ENCODE measurements at regions not wholly inside any gene's neighbourhood (a gene's known extent, or its start where the extent isn't known, plus 50 kb on each side); places are given as distances from the start of the nearest gene placed in this dataset.

GRCh38 chr1:79568411-79568810 lies 561.9 kb upstream of the ADGRL4 start:
- H3K36me3 Mint-ChIP-seq = no peaks in the 10 kb centered on the region
- H3K4me1 Mint-ChIP-seq = no peaks in the 10 kb centered on the region
- no peak overlapping the region for H3K4me3 Mint-ChIP-seq

DNA sequence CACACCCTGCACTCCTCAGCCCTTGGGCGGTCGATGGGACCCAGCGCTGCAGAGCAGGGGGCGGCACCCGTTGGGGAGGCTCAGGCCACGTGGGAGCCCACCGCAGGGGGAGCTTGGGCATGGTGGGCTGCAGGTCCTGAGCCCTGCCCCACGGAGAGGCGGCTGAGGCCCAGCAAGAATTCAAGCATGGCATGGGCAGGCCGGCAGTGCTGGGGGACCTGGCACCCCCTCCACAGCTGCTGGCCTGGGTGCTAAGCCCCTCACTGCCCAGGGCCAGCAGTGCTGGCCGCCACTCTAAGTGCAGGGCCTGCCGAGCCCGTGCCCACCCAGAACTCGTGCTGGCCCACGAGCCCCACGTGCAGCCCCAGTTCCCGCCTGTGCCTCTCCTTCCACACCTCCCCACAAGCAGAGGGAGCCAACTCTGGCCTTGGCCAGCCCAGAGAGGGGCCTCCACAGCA lies 555.0 kb upstream of the ADGRL4 start:
- Mint-ChIP-seq H3K36me3 (peaks cover 0 to 4% (median 0%) of the 10 kb centered on the region in 3 donors), H3K27me3 (ENCODE audit: low read depth in 3 of 3) (peaks cover 0 to 4% (median 0%) of the 10 kb centered on the region in 3 donors), H3K27ac (no peak overlapping the region), H3K4me1 (no peaks in the 10 kb centered on the region), H3K9me3 (peaks cover 8 to 49% (median 33%) of the 10 kb centered on the region in 6 donors), H3K4me3 (no peak overlapping the region)
- DNase-seq = no peak

More at GRCh38 chr1:79568411-79568810, 561.9 kb upstream of the ADGRL4 start:
- DNase-seq = no peak
- Mint-ChIP-seq H3K27me3 (ENCODE audit: low read depth in 3 of 3) (no peaks in the 10 kb centered on the region), H3K27ac (no peak overlapping the region), H3K9me3 (peaks cover 7 to 33% (median 21%) of the 10 kb centered on the region in 6 donors)

DNA sequence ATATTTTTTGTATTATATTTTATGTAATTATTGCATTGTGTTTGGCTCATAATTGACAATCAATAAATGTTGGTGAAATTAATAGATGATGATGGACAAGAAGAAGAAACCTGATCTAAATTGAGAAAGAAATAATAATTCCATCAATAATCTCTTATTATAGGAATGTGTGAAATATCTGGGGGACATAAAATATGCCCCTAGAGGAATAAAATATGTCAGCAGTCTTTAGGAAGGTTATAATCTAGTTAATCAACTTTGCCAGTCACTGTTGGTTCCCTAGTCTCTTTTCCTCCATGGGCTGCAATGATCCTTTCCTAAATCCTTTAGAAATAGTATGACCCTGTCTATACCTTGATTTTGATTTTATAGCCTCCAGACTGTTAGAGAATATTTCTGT lies 549.7 kb upstream of the ADGRL4 start:
- DNase-seq = no peak
- H3K27ac Mint-ChIP-seq = no peak overlapping the region
- H3K36me3 Mint-ChIP-seq = peaks cover 0 to 4% (median 0%) of the 10 kb centered on the region in 3 donors
- H3K4me1 Mint-ChIP-seq = no peaks in the 10 kb centered on the region
- H3K9me3 Mint-ChIP-seq = peaks cover 12 to 49% (median 30%) of the 10 kb centered on the region in 6 donors
- peaks cover 0 to 4% (median 0%) of the 10 kb centered on the region in 3 donors for H3K27me3 Mint-ChIP-seq (ENCODE audit: low read depth in 3 of 3)
- no peak overlapping the region for H3K4me3 Mint-ChIP-seq

DNA sequence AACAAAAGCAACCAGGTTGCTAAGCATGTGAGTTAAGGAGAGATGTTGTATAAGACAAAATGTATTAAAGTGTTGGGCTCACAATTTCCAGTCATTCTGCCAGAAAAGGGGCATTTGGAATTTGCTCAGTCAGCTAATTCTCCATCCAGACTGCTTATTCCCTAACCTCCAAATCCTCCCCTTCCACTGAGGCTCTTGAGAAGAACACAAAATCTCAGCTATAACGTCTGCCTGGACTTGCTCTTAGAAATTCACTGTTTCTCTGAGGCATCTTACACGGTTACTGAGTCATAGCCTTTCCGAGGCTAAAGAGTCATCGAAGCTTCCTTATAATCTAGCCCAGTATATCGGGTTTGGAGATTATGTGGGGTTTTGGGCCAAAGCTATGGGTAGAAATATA lies 548.2 kb upstream of the ADGRL4 start:
- no peak overlapping the region for H3K27ac Mint-ChIP-seq
- no peak for DNase-seq
- H3K27me3 Mint-ChIP-seq (ENCODE audit: low read depth in 3 of 3) = peaks cover 0 to 4% (median 0%) of the 10 kb centered on the region in 3 donors
- H3K4me3 Mint-ChIP-seq = no peak overlapping the region
- peaks cover 14 to 53% (median 30%) of the 10 kb centered on the region in 6 donors for H3K9me3 Mint-ChIP-seq
- peaks cover 0 to 4% (median 0%) of the 10 kb centered on the region in 3 donors for H3K36me3 Mint-ChIP-seq
- H3K4me1 Mint-ChIP-seq = no peaks in the 10 kb centered on the region

DNA sequence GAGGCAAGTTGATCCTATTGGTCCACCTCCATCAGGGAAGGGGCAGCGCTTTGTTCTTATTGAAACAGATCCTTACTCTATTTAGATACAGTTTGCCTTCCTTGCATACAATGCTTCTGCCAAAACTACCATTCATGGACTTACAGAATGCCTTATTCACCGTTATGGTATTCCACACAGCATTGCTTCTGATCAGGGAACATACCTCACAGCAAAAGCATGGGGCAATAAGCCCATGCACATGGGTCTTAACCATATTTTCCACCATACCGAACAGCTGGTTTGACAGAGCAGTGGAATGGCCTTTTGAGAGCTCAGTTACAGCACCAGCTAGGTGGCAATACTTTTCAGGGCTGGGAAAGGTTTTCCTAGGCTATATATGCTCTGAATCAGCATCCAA lies 544.8 kb upstream of the ADGRL4 start:
- no peak for DNase-seq
- Mint-ChIP-seq H3K9me3 (peaks cover 11 to 47% (median 24%) of the 10 kb centered on the region in 6 donors), H3K4me3 (no peak overlapping the region), H3K27me3 (ENCODE audit: low read depth in 3 of 3) (no peaks in the 10 kb centered on the region), H3K36me3 (no peaks in the 10 kb centered on the region), H3K27ac (no peak overlapping the region), H3K4me1 (no peaks in the 10 kb centered on the region)

DNA sequence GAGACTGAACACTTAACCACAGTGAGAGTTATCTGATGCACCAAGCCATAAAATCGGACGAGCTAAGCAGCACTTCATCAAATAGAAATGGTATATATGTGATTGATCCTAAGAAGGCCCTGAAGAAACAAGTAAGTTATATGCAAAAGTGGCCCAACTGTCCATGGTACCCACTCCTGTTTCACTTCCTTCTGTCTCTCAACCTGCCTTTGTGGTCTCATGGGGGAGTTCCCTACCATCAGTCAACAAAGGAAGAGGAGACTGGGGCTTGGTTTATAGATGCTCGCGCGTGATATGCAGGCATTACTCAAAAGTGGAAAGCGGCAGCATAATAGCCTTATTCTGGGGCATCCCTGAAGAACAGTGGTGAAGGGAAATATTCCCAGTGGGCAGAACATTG lies 543.9 kb upstream of the ADGRL4 start:
- no peaks in the 10 kb centered on the region for H3K4me1 Mint-ChIP-seq
- H3K27me3 Mint-ChIP-seq (ENCODE audit: low read depth in 3 of 3) = no peaks in the 10 kb centered on the region
- no peak overlapping the region for H3K27ac Mint-ChIP-seq
- no peak for DNase-seq
- H3K4me3 Mint-ChIP-seq = no peak overlapping the region
- H3K36me3 Mint-ChIP-seq = no peaks in the 10 kb centered on the region
- H3K9me3 Mint-ChIP-seq = peaks cover 13 to 50% (median 24%) of the 10 kb centered on the region in 6 donors

DNA sequence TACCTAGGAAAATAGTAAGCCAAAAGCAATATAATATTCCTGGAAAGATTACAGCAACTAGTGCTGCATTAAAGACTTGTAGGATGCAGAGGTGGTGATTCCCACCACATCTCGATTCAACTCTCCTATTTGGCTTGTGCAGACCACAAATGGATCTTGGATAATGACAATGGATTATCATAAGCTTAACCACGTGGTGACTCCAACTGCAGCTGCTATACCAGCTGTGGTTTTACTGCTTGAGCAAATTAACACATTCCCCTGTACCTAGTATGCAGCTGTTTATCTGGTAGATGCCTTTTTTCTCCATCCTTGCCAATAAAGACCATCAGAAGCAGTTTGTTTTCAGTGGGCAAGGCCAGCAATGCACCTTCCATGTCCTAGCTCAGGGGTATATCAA lies 542.7 kb upstream of the ADGRL4 start:
- no peaks in the 10 kb centered on the region for H3K36me3 Mint-ChIP-seq
- no peaks in the 10 kb centered on the region for H3K4me1 Mint-ChIP-seq
- H3K27ac Mint-ChIP-seq = no peak overlapping the region
- H3K27me3 Mint-ChIP-seq (ENCODE audit: low read depth in 3 of 3) = no peaks in the 10 kb centered on the region
- peaks cover 15 to 43% (median 23%) of the 10 kb centered on the region in 6 donors for H3K9me3 Mint-ChIP-seq
- H3K4me3 Mint-ChIP-seq = no peak overlapping the region
- no peak for DNase-seq

DNA sequence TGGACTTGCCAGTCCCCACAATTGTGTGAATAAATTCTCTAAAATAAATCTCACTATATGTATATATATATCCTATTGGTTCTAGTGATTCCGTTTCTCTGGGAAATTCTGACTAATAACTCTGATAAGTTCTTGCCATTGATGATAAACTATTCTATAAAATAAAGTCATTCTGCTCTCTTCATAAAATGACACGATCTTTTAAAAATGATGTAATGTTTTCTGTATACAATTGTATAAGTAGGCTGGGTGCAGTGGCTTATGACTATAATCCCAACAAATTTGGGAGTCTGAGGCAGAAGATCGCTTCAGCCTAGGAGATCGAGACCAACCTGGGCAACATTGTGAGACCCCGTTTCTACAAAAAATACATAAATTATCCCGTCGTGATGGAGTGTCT lies 541.0 kb upstream of the ADGRL4 start:
- Mint-ChIP-seq H3K9me3 (peaks cover 17 to 47% (median 23%) of the 10 kb centered on the region in 6 donors), H3K27me3 (ENCODE audit: low read depth in 3 of 3) (no peaks in the 10 kb centered on the region), H3K4me1 (no peaks in the 10 kb centered on the region), H3K4me3 (no peak overlapping the region), H3K27ac (no peak overlapping the region), H3K36me3 (no peaks in the 10 kb centered on the region)
- no peak for DNase-seq

DNA sequence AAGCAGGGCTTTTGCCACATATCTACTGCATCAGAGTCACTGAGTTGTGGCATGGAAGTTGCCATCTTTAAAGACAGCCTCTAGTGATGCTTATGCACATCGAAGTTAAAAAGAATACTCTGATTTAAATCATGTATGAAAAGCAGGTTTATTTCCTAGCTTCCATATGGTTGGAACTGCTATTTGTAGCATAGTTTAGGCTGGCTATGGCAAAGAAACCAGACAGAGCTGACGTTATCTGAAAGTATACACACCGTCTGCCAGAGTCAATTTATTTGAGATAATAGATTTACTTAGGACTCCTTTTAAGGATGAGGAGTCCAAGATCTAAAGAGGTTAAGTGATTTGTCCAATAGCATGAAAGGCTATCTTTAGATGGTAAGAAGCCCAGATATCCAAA lies 536.9 kb upstream of the ADGRL4 start:
- Mint-ChIP-seq H3K9me3 (peaks cover 9 to 21% (median 13%) of the 10 kb centered on the region in 6 donors), H3K27me3 (ENCODE audit: low read depth in 3 of 3) (no peaks in the 10 kb centered on the region), H3K27ac (no peak overlapping the region), H3K4me1 (no peaks in the 10 kb centered on the region), H3K36me3 (no peaks in the 10 kb centered on the region), H3K4me3 (no peak overlapping the region)
- no peak for DNase-seq

GRCh38 chr1:79539001-79539400 lies 532.5 kb upstream of the ADGRL4 start:
- Mint-ChIP-seq H3K27me3 (ENCODE audit: low read depth in 3 of 3) (peaks cover 0 to 3% (median 2%) of the 10 kb centered on the region in 3 donors), H3K9me3 (peaks cover 8 to 23% (median 15%) of the 10 kb centered on the region in 6 donors), H3K4me1 (no peaks in the 10 kb centered on the region), H3K4me3 (no peak overlapping the region), H3K36me3 (no peaks in the 10 kb centered on the region), H3K27ac (no peak overlapping the region)
- DNase-seq = no peak

GRCh38 chr1:79532555-79532954 lies 526.0 kb upstream of the ADGRL4 start:
- Mint-ChIP-seq H3K27ac (no peak overlapping the region), H3K4me1 (no peaks in the 10 kb centered on the region), H3K36me3 (no peaks in the 10 kb centered on the region), H3K27me3 (ENCODE audit: low read depth in 3 of 3) (peaks cover 0 to 3% (median 1%) of the 10 kb centered on the region in 3 donors), H3K9me3 (peaks cover 9 to 26% (median 22%) of the 10 kb centered on the region in 6 donors), H3K4me3 (no peak overlapping the region)
- no peak for DNase-seq

GRCh38 chr1:79531790-79532189 lies 525.3 kb upstream of the ADGRL4 start:
- no peak for DNase-seq
- Mint-ChIP-seq H3K27ac (no peak overlapping the region), H3K4me3 (no peak overlapping the region), H3K4me1 (no peaks in the 10 kb centered on the region), H3K27me3 (ENCODE audit: low read depth in 3 of 3) (peaks cover 0 to 3% (median 0%) of the 10 kb centered on the region in 3 donors), H3K36me3 (no peaks in the 10 kb centered on the region), H3K9me3 (peaks cover 6 to 23% (median 17%) of the 10 kb centered on the region in 6 donors)

DNA sequence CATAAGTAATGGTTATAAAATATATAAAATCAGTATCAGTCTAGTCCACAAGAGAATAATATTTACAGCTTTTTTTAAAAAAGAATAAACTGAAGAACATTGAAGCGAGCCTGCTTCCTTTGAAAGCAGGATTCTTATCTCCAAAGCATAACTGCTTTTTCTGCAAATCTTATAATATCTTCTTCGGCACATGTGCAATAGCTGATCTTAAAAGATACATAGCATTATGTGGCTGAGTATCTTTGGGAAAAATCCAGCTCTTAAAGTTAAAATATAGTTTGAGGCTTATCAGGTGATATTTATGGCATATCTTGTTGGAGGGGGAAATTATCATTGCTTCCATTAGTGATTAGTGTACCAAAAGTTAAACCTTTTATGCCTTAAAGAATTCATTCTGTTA lies 523.9 kb upstream of the ADGRL4 start:
- Mint-ChIP-seq H3K4me1 (no peaks in the 10 kb centered on the region), H3K36me3 (no peaks in the 10 kb centered on the region), H3K27me3 (ENCODE audit: low read depth in 3 of 3) (no peaks in the 10 kb centered on the region), H3K4me3 (no peak overlapping the region), H3K27ac (no peak overlapping the region), H3K9me3 (peaks cover 10 to 28% (median 14%) of the 10 kb centered on the region in 6 donors)
- DNase-seq = no peak

DNA sequence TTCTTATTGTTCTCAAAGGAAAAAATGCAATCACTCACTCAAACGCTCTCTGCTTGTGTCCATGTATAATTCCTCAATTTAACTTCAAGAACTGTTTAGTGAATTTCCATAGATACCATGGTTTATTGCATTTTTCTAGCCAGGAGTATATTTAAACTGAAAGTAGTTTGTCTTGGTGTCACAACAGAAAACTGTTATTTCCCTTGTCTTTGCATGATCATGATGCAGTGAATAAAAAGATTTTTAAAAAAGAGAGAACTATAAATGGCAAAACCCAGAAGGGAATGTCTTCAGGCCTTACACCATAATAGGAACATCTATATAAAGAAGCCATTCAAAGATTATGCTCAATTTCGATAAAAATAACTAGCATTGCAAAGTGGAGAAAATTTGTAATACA lies 523.5 kb upstream of the ADGRL4 start:
- DNase-seq = no peak
- H3K36me3 Mint-ChIP-seq = no peaks in the 10 kb centered on the region
- H3K27me3 Mint-ChIP-seq (ENCODE audit: low read depth in 3 of 3) = no peaks in the 10 kb centered on the region
- no peak overlapping the region for H3K27ac Mint-ChIP-seq
- H3K4me3 Mint-ChIP-seq = no peak overlapping the region
- peaks cover 12 to 31% (median 15%) of the 10 kb centered on the region in 6 donors for H3K9me3 Mint-ChIP-seq
- H3K4me1 Mint-ChIP-seq = no peaks in the 10 kb centered on the region

- Mint-ChIP-seq H3K4me3 (no peak overlapping the region), H3K4me1 (no peaks in the 10 kb centered on the region), H3K27ac (no peak overlapping the region), H3K36me3 (no peaks in the 10 kb centered on the region), H3K27me3 (ENCODE audit: low read depth in 3 of 3) (peaks cover 0 to 3% (median 0%) of the 10 kb centered on the region in 3 donors), H3K9me3 (peaks cover 11 to 42% (median 21%) of the 10 kb centered on the region in 6 donors)
- DNase-seq = no peak
These were observed 517.6 kb upstream of the ADGRL4 start for GRCh38 chr1:79524126-79524525.
